M059J (cell line): ENCODE measurements at regions not wholly inside any gene's neighbourhood (a gene's known extent, or its start where the extent isn't known, plus 50 kb on each side); places are given as distances from the start of the nearest gene placed in this dataset.

Source experiments
- DNase-seq: peaks from one replicate; pipeline ENCODE4 v3.0.0-alpha.2; 2012; ENCODE audit warnings: low read depth

GRCh38 chr5:3321119-3321760 is 274.4 kb upstream of the IRX1 start:
- DNase-seq, result no peak

- peak; percentile 96 for DNase-seq
Measured at GRCh38 chr5:3320317-3320875, 275.2 kb upstream of the IRX1 start.

- peak; percentile 63 for DNase-seq
Measured at GRCh38 chr5:3317051-3317795, 278.4 kb upstream of the IRX1 start.

- no peak for DNase-seq
Measured at GRCh38 chr5:3313569-3313968, 282.1 kb upstream of the IRX1 start.

- no peak for DNase-seq
Measured at GRCh38 chr5:3312299-3312698, 283.3 kb upstream of the IRX1 start.

- peak; percentile 92 for DNase-seq
Measured at GRCh38 chr5:3311433-3311832, 284.2 kb upstream of the IRX1 start.

GRCh38 chr5:3310541-3311261 is 284.9 kb upstream of the IRX1 start:
- peak; percentile 99 for DNase-seq

- DNase-seq, result peak; percentile 16
Measured at GRCh38 chr5:3309538-3309937, 286.1 kb upstream of the IRX1 start.

- no peak for DNase-seq
Measured at GRCh38 chr5:3307982-3308621, 287.5 kb upstream of the IRX1 start.

- DNase-seq, result no peak
Measured at GRCh38 chr5:3305432-3305831, 290.2 kb upstream of the IRX1 start.

GRCh38 chr5:3304346-3304745 is 291.3 kb upstream of the IRX1 start:
- DNase-seq, result no peak

- DNase-seq, result peak; percentile 13
Measured at GRCh38 chr5:3303777-3304176, 291.9 kb upstream of the IRX1 start.

- DNase-seq, result no peak
Measured at GRCh38 chr5:3302228-3302627, 293.4 kb upstream of the IRX1 start.

- DNase-seq, result no peak
Measured at GRCh38 chr5:3301306-3301705, 294.3 kb upstream of the IRX1 start.

- no peak for DNase-seq
Measured at GRCh38 chr5:3300726-3301125, 294.9 kb upstream of the IRX1 start.

GRCh38 chr5:3299441-3299840 is 296.2 kb upstream of the IRX1 start:
- DNase-seq, result no peak

- no peak for DNase-seq
Measured at GRCh38 chr5:3297853-3298252, 297.8 kb upstream of the IRX1 start.

- no peak for DNase-seq
Measured at GRCh38 chr5:3288325-3288724, 307.3 kb upstream of the IRX1 start.

- no peak for DNase-seq
Measured at GRCh38 chr5:3287516-3287915, 308.1 kb upstream of the IRX1 start.

GRCh38 chr5:3285621-3286020 is 310.0 kb upstream of the IRX1 start:
- no peak for DNase-seq

GRCh38 chr5:3284506-3284905 is 311.1 kb upstream of the IRX1 start:
- no peak for DNase-seq

GRCh38 chr5:3282841-3283240 is 312.8 kb upstream of the IRX1 start:
- no peak for DNase-seq
